Parathyroid adenoma (tissue), 2 donors: ENCODE measurements at regions not wholly inside any gene's neighbourhood (a gene's known extent, or its start where the extent isn't known, plus 50 kb on each side); places are given as distances from the start of the nearest gene placed in this dataset.
"Not testable (repeated sequence)": the region's sequence is repeated elsewhere in the genome, so short reads cannot be mapped to it uniquely, and the experiment has no call there.

Experiments
- H2AFZ ChIP-seq: fragments of 300-600 bp; sonication (generic); one replicate; pipeline ENCODE4 v1.7.0; 2017; ENCODE audit warnings: antibody characterized with exemption, mild to moderate bottlenecking
- H3K27ac ChIP-seq: fragments of 300-600 bp; sonication (generic); one replicate; pipeline ENCODE4 v1.7.0; 2017
- H3K27me3 ChIP-seq: fragments of 300-600 bp; sonication (generic); one replicate; pipeline ENCODE4 v1.7.0; 2017; ENCODE audit warnings: low read length; ENCODE audit not compliant: control insufficient read depth, insufficient read depth
- H3K36me3 ChIP-seq: fragments of 300-600 bp; sonication (generic); one replicate; pipeline ENCODE4 v1.7.0; 2017; ENCODE audit warnings: low read length; ENCODE audit not compliant: control insufficient read depth, insufficient read depth
- H3K4me1 ChIP-seq: fragments of 300-600 bp; sonication (generic); one replicate; pipeline ENCODE4 v1.7.0; 2017; ENCODE audit warnings: control low read depth
- H3K4me2 ChIP-seq: fragments of 300-600 bp; sonication (generic); one replicate; pipeline ENCODE4 v1.7.0; 2017; ENCODE audit warnings: low read length
- H3K4me3 ChIP-seq: fragments of 300-600 bp; sonication (generic); one replicate; pipeline ENCODE4 v1.7.0; 2017; ENCODE audit warnings: low read depth, low read length
- H3K79me2 ChIP-seq: fragments of 300-600 bp; sonication (generic); one replicate; pipeline ENCODE4 v1.7.0; 2017; ENCODE audit warnings: control low read depth
- H3K9ac ChIP-seq: fragments of 300-600 bp; sonication (generic); one replicate; pipeline ENCODE4 v1.7.0; 2017; ENCODE audit warnings: mild to moderate bottlenecking
- H3K9me3 ChIP-seq: fragments of 300-600 bp; sonication (generic); one replicate; pipeline ENCODE4 v1.7.0; 2017; ENCODE audit warnings: low read length; ENCODE audit not compliant: control insufficient read depth
- CTCF ChIP-seq: fragments of 300-600 bp; sonication (generic); IDR thresholded peaks from one replicate; pipeline ENCODE4 v1.7.0; 2017; ENCODE audit warnings: antibody characterized with exemption, mild to moderate bottlenecking
- donor health status: primary hyperparathyroidism.

DNA sequence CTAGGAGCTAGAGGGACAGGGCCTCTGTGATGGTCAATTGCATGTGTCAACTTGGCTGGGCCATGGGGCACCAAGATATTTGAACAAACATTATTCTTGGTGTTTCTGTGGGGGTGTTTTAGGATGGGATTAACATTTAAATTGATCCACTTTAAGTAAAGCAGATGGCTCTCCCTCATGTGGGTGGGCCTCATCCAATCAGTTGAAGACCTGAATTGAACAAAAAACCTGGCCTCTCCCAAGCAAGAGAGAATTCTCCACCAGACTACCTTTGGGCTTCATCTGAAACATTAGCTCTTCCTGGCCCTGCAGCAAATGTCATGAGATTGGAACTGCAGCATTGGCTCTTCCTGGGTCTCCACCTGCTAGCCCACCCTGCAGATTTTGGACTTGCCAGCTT, 207.1 kb upstream of the ATP6AP2 start:
- H3K9ac ChIP-seq: no peak overlapping the region
- no peak overlapping the region for H2AFZ ChIP-seq
- H3K27me3 ChIP-seq: no peaks in the 10 kb centered on the region
- no peak overlapping the region for H3K4me3 ChIP-seq
- no peaks in the 10 kb centered on the region for H3K9me3 ChIP-seq
- no peaks in the 10 kb centered on the region for H3K79me2 ChIP-seq
- no peaks in the 10 kb centered on the region for H3K36me3 ChIP-seq
- TF ChIP-seq CTCF: no peak
- no peaks in the 10 kb centered on the region for H3K4me1 ChIP-seq
- H3K4me2 ChIP-seq: no peak overlapping the region
- no peak overlapping the region for H3K27ac ChIP-seq

DNA sequence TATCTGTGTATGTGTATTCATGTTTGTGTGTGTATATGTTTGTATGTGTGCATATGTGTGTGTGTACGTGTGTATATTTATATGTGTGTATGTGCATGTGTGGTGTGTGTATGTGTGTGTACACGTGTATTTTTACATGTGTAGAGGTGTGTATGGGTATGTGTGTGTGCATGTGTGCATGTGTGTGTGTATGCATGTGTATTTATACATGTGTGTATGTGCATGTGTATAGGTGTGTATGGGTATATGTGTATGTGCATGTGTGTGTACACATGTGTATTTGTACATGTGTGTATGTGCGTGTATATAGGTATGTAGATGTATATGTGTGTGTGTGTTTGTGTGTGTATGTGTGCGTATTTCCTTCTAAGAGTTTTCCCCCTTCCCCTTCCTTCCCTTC, 207.7 kb upstream of the ATP6AP2 start:
- H3K27me3 ChIP-seq: no peaks in the 10 kb centered on the region
- no peak overlapping the region for H2AFZ ChIP-seq
- no peaks in the 10 kb centered on the region for H3K4me1 ChIP-seq
- no peak overlapping the region for H3K27ac ChIP-seq
- H3K9ac ChIP-seq: no peak overlapping the region
- TF ChIP-seq CTCF: no peak
- no peaks in the 10 kb centered on the region for H3K79me2 ChIP-seq
- H3K4me3 ChIP-seq: no peak overlapping the region
- no peaks in the 10 kb centered on the region for H3K36me3 ChIP-seq
- H3K4me2 ChIP-seq: no peak overlapping the region
- H3K9me3 ChIP-seq: no peaks in the 10 kb centered on the region

- Histone ChIP-seq H2AFZ (no peak overlapping the region), H3K9ac (no peak overlapping the region), H3K4me3 (no peak overlapping the region), H3K27ac (no peak overlapping the region), H3K27me3 (no peaks in the 10 kb centered on the region), H3K9me3 (no peaks in the 10 kb centered on the region), H3K36me3 (no peaks in the 10 kb centered on the region), H3K4me2 (no peak overlapping the region), H3K79me2 (no peaks in the 10 kb centered on the region), H3K4me1 (no peaks in the 10 kb centered on the region)
- no peak for TF ChIP-seq CTCF
These were observed 209.4 kb upstream of the ATP6AP2 start for GRCh38 chrX:40371376-40371775.

- H3K4me2 ChIP-seq: no peak overlapping the region
- no peak overlapping the region for H3K4me3 ChIP-seq
- no peak overlapping the region for H2AFZ ChIP-seq
- no peaks in the 10 kb centered on the region for H3K4me1 ChIP-seq
- H3K79me2 ChIP-seq: no peaks in the 10 kb centered on the region
- H3K27me3 ChIP-seq: no peaks in the 10 kb centered on the region
- no peak overlapping the region for H3K9ac ChIP-seq
- no peak overlapping the region for H3K27ac ChIP-seq
- no peaks in the 10 kb centered on the region for H3K9me3 ChIP-seq
- TF ChIP-seq CTCF: no peak
- no peaks in the 10 kb centered on the region for H3K36me3 ChIP-seq
These were observed 212.1 kb upstream of the ATP6AP2 start for GRCh38 chrX:40368611-40369061.

DNA sequence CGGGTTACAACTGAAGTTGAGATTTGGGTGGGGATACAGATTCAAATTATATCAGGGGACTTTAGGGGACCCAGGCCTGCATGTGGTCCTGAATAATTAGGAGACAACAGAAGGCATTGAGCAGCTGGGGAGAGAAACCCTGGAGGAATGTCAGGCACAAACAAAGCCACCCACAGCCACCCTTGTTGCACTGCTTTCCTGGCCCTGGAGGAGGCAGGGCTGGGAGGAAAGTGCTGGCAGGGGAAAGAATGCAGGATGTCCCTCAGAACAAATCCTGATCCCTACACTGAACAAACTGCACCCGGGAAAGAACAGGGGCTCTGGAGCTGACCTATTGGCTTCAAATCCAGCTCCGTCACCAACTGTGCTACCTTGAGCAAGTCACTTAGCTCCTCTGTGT, 214.1 kb upstream of the ATP6AP2 start:
- Histone ChIP-seq H3K4me1 (no peaks in the 10 kb centered on the region), H3K9me3 (no peaks in the 10 kb centered on the region), H3K9ac (no peak overlapping the region), H3K79me2 (no peaks in the 10 kb centered on the region), H3K4me3 (no peak overlapping the region), H3K36me3 (no peaks in the 10 kb centered on the region), H3K27me3 (no peaks in the 10 kb centered on the region), H3K27ac (no peak overlapping the region), H2AFZ (no peak overlapping the region), H3K4me2 (no peak overlapping the region)
- TF ChIP-seq CTCF: no peak

DNA sequence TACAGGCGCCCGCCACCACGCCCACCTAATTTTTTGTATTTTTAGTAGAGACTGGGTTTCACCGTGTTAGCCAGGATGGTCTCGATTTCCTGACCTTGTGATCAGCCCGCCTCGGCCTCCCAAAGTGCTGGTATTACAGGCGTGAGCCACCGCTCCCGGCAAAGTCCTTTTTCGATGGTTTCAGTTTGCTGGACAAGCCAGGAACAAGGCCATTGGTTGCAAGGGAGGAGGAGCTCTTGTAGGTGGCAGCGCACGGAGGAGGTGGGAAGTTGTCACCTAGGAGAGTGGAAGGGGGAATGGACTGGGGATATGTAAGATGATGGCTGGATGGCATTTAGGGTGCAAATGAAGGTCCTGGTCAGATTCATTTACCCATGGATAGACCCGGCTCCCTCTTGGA, 218.5 kb upstream of the ATP6AP2 start:
- not testable (repeated sequence) for H3K36me3 ChIP-seq, H3K9ac ChIP-seq, H3K4me3 ChIP-seq

More for the DNA sequence above, 218.5 kb upstream of the ATP6AP2 start:
- H3K4me2 ChIP-seq, H3K4me1 ChIP-seq, H3K79me2 ChIP-seq, H3K27me3 ChIP-seq, H3K9me3 ChIP-seq, H3K27ac ChIP-seq, H2AFZ ChIP-seq: not testable (repeated sequence)
